DMS79 (cell line): ENCODE measurements at regions not wholly inside any gene's neighbourhood (a gene's known extent, or its start where the extent isn't known, plus 50 kb on each side); places are given as distances from the start of the nearest gene placed in this dataset.

Source experiments
- DNase-seq: peaks from one replicate; lab custom pipeline; 2025; lab: John Stamatoyannopoulos, UW

DNA sequence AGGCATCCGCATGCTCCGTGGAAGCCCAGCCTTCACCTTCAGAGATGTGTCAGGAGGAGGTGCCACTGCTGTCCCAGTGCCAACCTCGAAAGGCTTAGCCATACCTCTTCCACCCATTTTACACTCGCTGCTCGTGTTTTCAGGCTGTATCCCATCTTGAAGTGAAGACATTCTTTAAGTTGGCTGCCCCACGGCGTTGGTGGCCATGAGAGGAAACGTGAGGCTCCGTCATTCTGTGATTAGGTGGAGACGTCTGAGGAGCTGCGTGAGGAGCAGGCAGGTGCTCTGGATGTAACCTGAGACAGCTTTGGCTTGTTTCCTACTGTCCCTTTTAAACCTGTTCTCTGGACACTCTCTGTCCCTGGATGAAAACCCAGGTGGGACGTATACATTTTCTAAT is 159.9 kb upstream of the RNF32 start:
- peak; percentile 23 for DNase-seq

GRCh38 chr7:156479596-156479995 is 161.0 kb upstream of the RNF32 start:
- DNase-seq: no peak

DNA sequence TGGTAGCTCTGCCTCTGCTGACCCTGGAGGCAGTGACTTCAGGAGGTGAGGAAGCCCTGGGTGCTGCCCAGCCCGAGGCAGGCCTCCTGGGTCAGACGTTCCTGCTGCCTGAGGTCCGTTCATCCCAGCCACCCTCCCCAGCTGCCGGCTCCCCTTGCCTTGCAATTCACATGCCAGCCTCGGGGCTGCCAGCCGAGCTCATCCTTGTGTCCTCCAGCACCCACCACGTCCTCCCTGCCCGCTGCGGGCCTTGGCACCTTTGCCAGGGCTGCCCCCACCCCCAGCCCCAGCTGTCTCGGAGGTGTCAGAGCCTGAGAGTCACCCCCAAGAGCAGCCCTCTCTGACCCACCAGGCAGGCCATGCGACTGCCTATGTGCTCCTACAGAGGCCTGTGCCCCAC is 162.1 kb upstream of the RNF32 start:
- DNase-seq: no peak

DNA sequence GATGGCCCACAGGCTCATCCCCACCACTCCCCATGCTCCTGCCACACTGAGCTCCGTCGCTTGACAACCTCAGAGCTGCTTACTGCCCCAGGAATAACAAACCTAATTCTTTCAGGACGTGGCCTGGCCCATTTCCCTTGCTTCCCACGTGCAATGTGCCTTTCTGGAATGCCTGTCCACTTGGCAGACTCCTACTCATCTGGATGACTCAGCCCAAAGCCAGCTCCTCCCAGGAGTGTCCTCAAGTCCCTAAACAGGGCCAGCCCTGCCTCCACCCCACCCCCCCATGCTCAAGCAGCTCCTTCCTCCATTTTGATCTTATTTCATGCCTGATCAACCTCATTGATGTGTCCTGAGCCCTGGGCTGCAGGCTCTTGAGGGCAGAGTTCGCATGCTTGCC is 164.9 kb upstream of the RNF32 start:
- DNase-seq: no peak

DNA sequence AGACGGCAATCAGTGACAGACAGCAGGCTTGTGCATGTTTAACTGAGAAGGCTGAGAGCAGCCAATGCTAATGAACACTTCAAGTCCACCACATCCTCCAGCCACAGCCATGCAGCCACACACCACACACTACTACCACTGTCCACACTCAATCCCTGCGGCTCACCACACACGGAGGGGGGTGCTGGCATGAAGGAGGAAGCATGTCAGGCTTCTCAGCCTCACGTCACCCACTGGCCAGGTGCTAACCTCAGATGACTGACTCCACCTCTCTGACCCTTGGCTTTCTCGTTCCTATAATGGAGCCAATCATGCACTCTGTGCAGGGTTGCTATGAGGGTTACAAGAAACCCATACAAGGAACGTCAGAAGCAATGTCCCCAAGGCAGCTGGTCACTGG is 165.4 kb upstream of the RNF32 start:
- no peak for DNase-seq

GRCh38 chr7:156474241-156474743 is 166.3 kb upstream of the RNF32 start:
- no peak for DNase-seq

DNA sequence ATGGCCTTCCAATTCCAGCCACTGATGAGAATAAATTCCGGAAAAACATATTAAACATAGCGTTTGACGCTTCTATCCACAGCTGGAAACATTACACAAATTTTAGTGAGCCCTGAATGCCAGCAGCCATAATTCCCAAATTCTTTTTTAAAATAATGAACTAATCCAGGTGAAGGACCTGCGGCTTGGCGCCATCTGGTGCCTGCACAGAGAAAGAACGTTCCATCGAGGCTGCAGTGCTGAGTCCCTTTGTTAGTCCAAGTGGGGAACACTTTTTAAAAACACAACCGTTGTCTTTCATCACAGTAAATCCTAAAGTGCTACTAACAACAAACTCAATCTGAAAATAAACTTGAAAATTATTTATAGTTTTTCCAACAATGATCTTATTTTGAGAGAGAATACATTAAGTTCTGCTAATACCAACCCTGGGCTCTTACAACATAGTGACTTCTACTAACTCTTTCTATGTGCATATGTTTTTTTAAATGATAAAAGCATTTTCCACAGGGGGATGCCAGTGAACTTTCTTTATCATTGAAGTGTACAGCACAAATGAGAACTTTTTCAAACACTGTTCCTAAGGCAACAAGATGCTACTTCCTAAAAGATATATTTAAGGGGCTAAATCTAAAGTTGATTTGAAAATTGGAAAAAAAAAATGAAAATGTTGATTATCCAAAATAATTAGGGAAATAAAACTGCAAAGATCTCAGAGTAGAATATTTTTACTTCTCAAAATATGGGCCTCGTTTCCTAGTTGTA is 166.9 kb upstream of the RNF32 start:
- DNase-seq: peak; percentile 12

GRCh38 chr7:156472267-156472666 is 168.3 kb upstream of the RNF32 start:
- DNase-seq: no peak

DNA sequence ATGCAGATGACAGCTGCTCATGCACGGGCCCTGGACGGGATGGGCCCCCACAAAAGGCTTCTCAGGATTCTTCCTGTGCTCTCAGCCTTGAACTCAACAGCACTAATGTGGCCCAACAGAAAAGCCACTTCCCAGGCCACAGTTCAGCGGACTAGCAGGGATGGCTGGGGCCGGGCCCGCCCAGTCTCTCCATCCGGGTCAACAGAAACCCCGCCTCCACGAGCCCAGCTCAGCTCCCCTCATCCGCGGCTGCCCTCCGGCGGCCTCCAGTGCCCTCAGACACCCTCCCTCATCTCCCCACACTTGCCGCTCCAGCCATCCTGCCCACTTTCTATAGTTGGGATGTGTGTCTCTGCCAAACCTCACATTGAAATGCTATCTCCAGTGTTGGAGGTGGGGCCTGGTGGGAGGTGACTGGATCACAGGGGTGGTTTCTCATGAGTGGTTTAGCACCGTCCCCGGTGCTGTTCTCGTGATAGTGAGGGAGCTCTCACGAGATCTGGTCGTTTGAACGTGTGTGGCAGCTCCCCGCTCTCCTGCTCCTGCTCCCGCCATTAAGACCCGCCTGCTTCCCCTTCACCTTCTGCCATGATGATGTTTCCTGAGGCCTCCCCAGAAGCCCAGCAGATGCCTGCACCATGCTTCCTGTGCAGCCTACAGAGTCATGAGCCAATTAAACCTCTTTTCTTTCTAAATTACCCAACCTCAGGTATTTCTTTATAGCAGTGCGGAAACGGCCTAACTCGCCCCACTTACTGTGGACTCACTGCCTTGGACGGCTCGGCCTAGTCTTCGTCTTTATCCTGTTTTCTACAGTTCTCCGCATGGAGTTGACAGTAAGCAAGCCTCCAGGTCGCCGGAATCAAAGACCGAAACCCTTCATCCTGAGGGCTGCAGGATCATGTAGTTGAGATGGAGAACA is 169.9 kb upstream of the RNF32 start:
- no peak for DNase-seq

- no peak for DNase-seq
Measured at GRCh38 chr7:156466955-156467625, 173.5 kb upstream of the RNF32 start.

DNA sequence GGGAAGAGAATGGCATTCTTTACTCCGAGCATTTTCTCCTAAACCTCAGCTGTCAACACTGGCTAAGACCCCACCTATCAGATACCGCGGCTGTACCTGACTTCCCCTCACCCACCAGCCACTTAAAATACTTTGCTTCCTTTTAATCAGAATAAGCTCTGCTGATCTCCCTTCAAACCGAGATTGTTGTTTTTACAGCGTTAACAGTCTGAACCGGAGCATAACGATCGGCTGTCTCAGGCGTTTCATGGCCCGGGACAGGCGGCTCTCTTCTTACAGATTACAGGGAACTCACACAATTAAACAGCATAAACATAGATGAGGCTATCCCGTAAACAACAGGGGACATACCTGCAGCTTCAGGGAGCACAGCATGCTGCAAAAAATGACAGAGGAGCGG is 174.3 kb upstream of the RNF32 start:
- DNase-seq: peak; percentile 74

- no peak for DNase-seq
Measured at GRCh38 chr7:156465186-156465585, 175.4 kb upstream of the RNF32 start.

GRCh38 chr7:156464339-156464738 is 176.2 kb upstream of the RNF32 start:
- DNase-seq: no peak

DNA sequence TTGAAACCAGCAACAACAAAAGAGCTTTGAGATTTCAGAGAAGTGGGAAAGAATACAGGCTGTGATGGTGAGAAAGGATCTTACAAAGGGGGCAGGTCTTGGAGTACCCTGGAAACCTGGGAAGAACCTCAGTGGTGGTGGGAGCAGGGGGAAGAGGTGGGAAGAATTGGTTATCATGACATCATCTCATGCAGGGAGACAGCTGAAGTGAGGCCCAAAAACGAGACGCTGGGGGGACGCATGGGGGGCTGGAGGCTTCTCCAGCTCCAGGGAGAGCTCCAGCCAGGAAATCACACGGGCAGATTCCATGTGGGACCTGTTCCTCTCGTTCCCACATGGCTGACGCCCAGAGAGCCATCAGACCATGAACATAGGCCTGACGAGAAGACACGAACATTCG is 177.3 kb upstream of the RNF32 start:
- DNase-seq: no peak

DNA sequence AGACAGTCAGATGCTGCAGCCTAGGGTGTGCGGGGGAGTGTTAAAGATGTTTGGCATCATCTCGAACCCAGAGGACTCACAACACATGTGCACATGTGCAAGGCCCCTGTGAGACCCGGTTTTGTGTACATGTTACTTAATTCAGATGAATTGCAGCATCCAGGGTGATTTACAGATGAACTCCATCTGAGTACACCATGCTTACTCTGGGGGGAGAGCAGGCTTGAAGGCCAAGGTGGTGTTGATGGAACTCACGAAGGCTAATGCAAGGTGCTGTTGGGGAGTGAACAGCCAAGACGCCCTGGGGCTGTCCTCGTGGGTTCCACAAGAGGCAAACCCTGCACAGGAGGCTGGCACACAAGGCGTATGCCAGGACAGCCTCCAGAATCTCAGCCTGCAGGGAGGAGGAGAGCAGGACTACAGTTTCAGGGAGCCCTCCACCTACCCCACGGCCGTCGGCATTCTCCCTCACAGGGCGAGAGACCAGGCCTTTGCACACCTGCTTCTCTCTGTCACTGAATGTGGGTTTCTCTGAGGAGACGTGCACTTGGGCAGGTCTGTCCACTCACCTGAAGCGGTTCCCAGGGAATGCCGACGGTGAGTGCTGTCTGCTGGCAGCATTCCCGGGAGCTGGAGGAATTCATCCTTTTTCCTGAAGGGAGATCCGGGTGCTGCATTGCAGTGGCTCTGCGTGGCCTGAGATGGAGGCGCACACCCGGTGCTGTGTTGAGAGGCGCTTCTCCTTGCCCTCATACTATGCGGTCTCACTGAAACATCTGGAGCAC is 178.5 kb upstream of the RNF32 start:
- no peak for DNase-seq

DNA sequence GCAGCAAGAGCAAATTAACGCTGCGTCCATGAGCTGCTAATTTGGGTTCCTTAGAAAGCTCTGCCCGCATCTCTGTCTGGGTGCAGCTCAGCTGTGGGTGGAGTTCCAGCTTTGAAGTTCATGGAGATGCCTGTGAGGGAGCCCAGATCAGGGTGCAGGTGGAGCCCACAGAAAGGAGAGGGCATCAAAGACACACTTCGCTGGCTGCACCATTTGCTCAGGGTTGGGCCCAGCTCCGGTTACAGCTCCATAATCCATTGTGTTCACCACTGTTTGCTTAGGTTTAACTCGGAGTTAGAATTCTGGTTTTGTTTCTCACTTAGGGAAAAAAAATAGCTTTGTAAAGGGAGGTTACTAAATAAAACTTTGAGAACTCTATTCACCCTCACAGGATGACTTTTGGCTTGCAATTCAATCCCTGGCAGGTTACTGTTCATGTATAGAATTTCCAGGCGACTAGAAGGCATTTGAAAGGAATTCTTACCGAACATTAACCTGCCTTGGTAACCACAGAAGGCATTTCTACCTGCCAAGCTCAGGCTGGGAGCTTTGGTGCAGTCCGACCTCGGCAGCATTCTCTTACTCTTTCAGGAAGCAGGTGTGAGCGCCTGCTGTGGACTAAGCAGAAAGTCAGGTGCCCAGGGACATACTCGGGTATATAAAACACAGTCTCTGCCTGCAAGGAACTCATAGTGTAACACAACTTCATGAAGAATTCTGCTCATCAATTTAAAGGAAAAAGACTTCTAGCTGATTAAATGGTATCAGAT is 179.5 kb upstream of the RNF32 start:
- peak; percentile 45 for DNase-seq

- DNase-seq: no peak
Measured at GRCh38 chr7:156459582-156459981, 181.0 kb upstream of the RNF32 start.

- no peak for DNase-seq
Measured at GRCh38 chr7:156459067-156459466, 181.5 kb upstream of the RNF32 start.

DNA sequence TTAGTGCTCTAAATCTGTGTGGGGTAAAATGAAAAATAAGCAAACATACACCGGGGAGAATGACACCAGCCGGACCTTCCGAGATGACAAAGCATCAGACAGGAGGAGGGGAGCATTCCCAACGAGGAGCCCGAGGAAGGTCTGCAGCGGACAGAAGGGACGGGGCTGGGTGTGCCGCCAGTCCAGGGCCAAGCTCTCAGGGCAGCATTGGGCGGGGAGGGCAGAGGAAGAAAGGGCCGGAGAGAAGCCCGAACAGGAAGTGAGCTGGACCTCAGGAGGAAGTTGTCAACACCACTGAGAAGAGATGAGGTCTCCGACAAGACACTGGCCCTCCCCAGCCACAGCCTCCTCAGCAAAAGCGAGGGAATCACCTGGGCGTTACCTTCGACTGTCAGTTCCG is 182.6 kb upstream of the RNF32 start:
- DNase-seq: no peak

DNA sequence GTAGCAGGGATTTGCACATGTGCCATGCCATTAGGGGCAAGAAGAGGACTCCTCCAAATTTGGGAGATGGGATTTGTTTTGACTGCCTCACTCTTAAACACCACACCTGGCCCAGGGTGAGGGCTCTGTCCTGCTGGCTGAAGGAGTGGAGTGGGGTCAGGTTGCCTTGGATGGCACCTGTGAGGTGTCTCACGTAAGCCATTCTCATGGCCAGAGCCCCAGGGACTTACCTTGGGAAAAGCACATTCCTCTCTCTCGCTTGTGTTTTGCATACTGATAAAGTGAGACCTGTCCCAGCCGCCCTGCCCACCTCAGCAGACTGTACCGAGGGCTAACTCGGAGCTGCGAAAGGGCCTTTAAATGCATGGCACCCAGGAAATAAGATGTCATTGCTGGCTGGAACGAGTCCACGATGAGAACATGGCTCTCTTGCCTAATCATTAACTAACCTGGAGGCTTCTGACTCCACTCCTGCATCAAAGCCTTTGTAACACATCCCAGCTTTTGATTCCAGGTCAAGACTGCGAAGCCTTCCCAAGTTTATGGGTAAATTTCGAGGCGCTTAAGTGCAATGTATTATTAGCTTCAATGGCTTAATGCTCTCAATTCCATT is 184.0 kb upstream of the RNF32 start:
- no peak for DNase-seq

DNA sequence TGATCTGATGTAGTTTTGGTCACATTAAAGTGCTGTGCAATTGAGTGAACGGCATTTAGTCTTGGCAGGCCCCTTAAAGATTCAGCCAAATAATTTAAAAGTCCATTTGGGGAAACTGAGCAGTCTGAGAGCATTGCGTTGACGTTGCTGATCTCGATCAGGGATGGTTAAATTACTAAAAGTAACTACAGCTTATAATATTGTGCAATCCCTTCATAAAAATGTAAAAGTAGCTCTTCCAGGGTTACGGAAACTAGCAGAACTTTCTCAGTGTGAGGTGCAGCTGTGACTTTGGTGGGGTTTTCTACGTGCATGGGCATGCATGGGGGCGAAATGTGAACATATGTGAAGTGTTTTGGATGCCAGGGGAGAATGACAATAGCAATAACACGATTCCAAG is 184.5 kb upstream of the RNF32 start:
- DNase-seq: no peak
